AG09319 (cell line): ENCODE measurements at regions not wholly inside any gene's neighbourhood (a gene's known extent, or its start where the extent isn't known, plus 50 kb on each side); places are given as distances from the start of the nearest gene placed in this dataset.
"Not testable (repeated sequence)": the region's sequence is repeated elsewhere in the genome, so short reads cannot be mapped to it uniquely, and the experiment has no call there.

ENCODE experiments used
- DNase-seq: peaks from one replicate; pipeline ENCODE4 v3.0.0-alpha.2; 2010; ENCODE audit warnings: low read depth; ENCODE audit errors: extremely low read depth
- CTCF ChIP-seq: IDR thresholded peaks from 2 replicates; pipeline ENCODE4 v1.5.1; 2011; ENCODE audit warnings: low read depth, mild to moderate bottlenecking, inconsistent platforms, low read length, moderate library complexity

DNA sequence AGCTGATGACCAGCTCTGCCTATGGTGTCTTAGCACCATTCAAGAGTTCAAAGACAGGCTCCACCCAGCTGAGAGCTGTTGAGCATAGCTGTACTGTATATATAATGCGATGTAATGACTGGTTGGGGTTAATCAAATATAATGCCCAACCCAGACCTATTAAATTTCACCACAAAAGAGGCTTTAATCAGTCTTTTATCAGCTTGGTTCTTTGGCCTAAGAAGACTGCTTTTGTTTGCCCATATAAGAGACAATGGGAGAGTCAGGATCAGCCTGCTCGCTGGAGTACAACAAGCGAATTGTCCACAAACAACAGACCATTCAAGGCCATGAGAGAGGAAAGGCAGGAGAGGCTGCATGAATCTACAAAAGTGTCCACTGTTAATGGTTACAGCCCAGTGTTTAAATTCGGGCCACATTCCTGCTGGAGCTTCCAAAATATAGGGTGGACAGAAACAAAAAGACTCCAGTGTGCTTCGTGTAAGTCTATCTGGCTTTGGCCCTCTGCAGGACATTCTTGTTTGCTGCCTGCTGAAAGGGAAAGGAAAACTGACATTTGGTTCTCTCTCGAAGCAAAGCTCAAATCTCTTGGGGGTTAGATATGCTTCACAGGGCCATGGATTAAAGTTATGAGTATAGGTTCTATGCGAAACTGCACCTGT, 109.2 kb upstream of the FOXN2 start:
- no peak; the same call in none of the 2 replicates for TF ChIP-seq CTCF
- no peak for DNase-seq

GRCh38 chr2:48206056-48206656, 108.3 kb upstream of the FOXN2 start:
- not testable (repeated sequence) for DNase-seq

DNA sequence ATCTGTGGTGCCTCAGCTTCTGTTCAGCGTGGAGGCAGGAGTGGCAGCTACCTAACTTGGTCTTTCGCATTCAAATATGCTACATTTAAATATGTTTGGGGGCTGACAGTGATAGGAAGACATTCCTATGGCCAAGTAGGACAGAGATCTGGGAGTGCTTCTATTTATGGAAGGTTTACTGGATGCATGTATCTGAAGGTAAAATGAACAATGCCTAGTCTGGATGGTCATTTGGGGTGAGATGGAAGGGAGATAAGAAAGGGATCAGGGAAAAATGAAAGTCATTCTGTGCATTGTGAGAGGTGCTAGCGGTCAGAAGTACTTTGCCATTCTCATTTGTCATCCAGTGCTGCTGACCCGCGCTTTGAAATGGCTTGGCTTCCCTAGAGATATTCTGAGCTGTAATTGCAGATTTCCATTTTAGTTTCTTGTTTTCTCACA, 107.3 kb upstream of the FOXN2 start:
- no peak for TF ChIP-seq CTCF
- DNase-seq: no peak

DNA sequence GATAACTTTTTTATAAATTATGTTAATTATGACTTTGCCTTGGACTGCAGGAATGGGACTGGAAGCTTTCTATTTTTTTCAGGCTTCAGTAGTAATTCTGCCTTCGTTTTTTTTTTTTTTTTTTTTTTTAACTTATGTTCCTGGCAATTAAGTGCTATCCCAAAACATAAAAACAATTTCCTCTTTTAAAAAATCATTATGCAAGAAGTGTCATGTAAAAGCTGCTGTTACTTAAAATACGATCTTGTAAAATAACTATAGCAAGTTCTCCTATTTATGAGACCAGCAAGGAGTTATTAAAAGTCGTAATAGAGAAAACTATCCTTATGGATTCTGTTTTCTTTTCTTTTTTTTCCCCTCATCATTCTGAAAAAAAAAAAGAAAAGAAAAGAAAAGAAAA, 106.6 kb upstream of the FOXN2 start:
- DNase-seq: no peak
- TF ChIP-seq CTCF: no peak

GRCh38 chr2:48209214-48209885, 105.1 kb upstream of the FOXN2 start:
- TF ChIP-seq CTCF: no peak
- DNase-seq: no peak

- no peak for DNase-seq
- TF ChIP-seq CTCF: no peak
Measured at GRCh38 chr2:48210189-48210588, 104.3 kb upstream of the FOXN2 start.

DNA sequence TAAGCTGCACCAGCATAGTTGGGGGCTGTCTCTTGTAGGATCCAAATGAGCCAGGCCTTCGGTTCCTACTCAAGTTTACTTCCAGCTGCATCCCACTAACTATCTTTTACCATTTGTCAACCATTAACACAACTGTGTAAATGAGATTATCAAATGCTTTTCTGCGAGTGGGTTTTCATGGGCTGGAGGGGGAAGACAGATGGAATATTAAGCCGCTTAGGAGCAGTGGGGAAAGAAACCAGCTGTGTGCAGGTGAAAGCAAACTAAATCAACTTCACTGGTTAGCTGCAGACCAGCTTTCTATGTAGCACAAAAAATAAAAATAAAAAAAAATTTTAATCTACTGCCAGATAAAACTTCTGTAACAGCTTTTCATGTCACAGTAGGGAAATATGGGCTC, 100.8 kb upstream of the FOXN2 start:
- DNase-seq: no peak
- TF ChIP-seq CTCF: no peak
